DND-41 (cell line): ENCODE measurements at regions not wholly inside any gene's neighbourhood (a gene's known extent, or its start where the extent isn't known, plus 50 kb on each side); places are given as distances from the start of the nearest gene placed in this dataset.

Source experiments
- ATAC-seq: fragments of 200-7000 bp; cut with Tn5 transposase; 3 replicates; pipeline ENCODE4 v1.9.1; 2021; ENCODE audit warnings: low read depth; ENCODE audit not compliant: insufficient read depth
- DNase-seq: peaks from one replicate; pipeline ENCODE4 v3.0.0-alpha.2; 2020
- H2AFZ ChIP-seq: 2 replicates; pipeline ENCODE4 v1.6.0; 2012; ENCODE audit warnings: low read depth, low read length
- H3K27ac ChIP-seq: 2 replicates; pipeline ENCODE4 v1.5.1; 2012; ENCODE audit warnings: low read length, inconsistent platforms
- H3K27me3 ChIP-seq: fragments of 200-600 bp; sonication (generic); 2 replicates; pipeline ENCODE4 v1.6.0; 2012; ENCODE audit warnings: low read length, mild to moderate bottlenecking, inconsistent platforms; ENCODE audit not compliant: insufficient read depth, poor library complexity
- H3K36me3 ChIP-seq: 2 replicates; pipeline ENCODE4 v1.5.1; 2012; ENCODE audit warnings: low read length, inconsistent platforms; ENCODE audit not compliant: insufficient read depth
- H3K4me1 ChIP-seq: 2 replicates; pipeline ENCODE4 v1.5.1; 2012; ENCODE audit warnings: mild to moderate bottlenecking, low read length; ENCODE audit not compliant: insufficient read depth
- H3K4me2 ChIP-seq: 2 replicates; pipeline ENCODE4 v1.6.0; 2012; ENCODE audit warnings: mild to moderate bottlenecking, moderate library complexity, low read length, inconsistent platforms; ENCODE audit not compliant: insufficient read depth
- H3K4me3 ChIP-seq, 2 experiments: fragments of 200-600 bp in 1 of 2; shearing (Covaris generic) in 1 of 2; 2 replicates each; pipeline ENCODE4 v1.5.1; 2012 to 2016; ENCODE audit warnings: inconsistent platforms in 2 of 2, low read length in 2 of 2, mild to moderate bottlenecking in 2 of 2, low read depth in 1 of 2, moderate library complexity in 1 of 2
- H3K79me2 ChIP-seq: 2 replicates; pipeline ENCODE4 v1.6.0; 2012; ENCODE audit warnings: low read length, inconsistent platforms; ENCODE audit not compliant: insufficient read depth
- H3K9ac ChIP-seq: 2 replicates; pipeline ENCODE4 v1.6.0; 2012; ENCODE audit warnings: low read depth, mild to moderate bottlenecking, inconsistent platforms, low read length, moderate library complexity
- H3K9me3 ChIP-seq: 2 replicates; pipeline ENCODE4 v1.5.1; 2012; ENCODE audit warnings: low read length, moderate library complexity, mild to moderate bottlenecking, inconsistent platforms; ENCODE audit not compliant: insufficient read depth, severe bottlenecking
- H4K20me1 ChIP-seq: 2 replicates; pipeline ENCODE4 v1.6.0; 2012; ENCODE audit warnings: low read length; ENCODE audit not compliant: insufficient read depth
- EZH2 ChIP-seq: IDR thresholded peaks from 3 replicates; pipeline ENCODE4 v1.6.1; 2012; ENCODE audit warnings: borderline replicate concordance, low read depth, mild to moderate bottlenecking, moderate library complexity, low read length, inconsistent platforms; ENCODE audit not compliant: severe bottlenecking
- TF ChIP-seq, protein P1 (sequence below): IDR thresholded peaks from 2 replicates; pipeline ENCODE4 v1.5.1; 2012; ENCODE audit warnings: borderline replicate concordance, low read length, moderate library complexity, mild to moderate bottlenecking; ENCODE audit not compliant: poor library complexity, severe bottlenecking; ENCODE audit errors: extremely low read depth

DNA sequence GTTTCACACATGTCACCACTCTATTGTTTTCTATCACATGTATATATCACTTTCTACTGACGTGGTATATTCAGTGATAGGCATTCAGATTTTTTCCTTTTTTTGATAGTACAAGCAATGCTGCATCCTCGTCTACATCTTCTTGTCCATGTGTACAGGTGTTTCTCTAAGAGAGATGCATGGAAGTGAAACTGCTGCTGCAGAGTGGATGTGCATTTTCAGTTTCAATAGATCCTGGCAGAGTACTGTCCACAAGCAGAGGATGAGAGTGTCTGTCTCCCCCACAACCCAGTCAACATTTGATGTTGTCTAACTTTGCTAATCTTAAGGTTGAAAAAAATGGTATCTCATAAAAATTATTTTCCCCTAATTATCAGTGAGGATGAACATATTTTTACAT is 194.0 kb upstream of the CASK start:
- Histone ChIP-seq H4K20me1 (no peaks in the 10 kb centered on the region), H3K9me3 (no peaks in the 10 kb centered on the region), H3K36me3 (no peaks in the 10 kb centered on the region), H3K27ac (no peak overlapping the region), H3K4me2 (no peak overlapping the region), H3K9ac (no peak overlapping the region), H3K27me3 (no peaks in the 10 kb centered on the region), H3K79me2 (no peaks in the 10 kb centered on the region), H3K4me3 (no peak overlapping the region), H3K4me1 (no peaks in the 10 kb centered on the region), H2AFZ (no peak overlapping the region)
- DNase-seq, result no peak
- 0 out of 3 replicates have a peak, but pooled peaks have one; percentile 31 for ATAC-seq
- TF ChIP-seq, protein P1, sequence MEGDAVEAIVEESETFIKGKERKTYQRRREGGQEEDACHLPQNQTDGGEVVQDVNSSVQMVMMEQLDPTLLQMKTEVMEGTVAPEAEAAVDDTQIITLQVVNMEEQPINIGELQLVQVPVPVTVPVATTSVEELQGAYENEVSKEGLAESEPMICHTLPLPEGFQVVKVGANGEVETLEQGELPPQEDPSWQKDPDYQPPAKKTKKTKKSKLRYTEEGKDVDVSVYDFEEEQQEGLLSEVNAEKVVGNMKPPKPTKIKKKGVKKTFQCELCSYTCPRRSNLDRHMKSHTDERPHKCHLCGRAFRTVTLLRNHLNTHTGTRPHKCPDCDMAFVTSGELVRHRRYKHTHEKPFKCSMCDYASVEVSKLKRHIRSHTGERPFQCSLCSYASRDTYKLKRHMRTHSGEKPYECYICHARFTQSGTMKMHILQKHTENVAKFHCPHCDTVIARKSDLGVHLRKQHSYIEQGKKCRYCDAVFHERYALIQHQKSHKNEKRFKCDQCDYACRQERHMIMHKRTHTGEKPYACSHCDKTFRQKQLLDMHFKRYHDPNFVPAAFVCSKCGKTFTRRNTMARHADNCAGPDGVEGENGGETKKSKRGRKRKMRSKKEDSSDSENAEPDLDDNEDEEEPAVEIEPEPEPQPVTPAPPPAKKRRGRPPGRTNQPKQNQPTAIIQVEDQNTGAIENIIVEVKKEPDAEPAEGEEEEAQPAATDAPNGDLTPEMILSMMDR, result no peak

DNA sequence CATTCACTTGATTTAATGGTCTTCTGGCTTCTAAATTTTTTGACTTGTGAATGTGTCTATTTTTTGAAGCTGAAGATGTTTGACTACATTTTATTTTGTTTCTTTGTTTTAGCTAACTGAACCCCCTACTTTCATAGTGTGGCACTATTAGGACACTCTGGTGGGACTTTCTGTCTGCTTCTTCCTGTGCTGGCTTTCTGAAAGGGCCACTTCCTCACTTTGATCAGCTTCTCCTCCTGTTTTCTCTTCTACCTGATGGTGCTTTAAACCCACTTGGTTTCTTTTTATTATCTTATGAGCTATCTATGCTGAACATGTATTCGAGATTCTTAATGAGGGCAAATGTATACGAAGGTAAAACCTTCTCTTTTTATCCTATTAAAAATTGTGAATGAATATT is 186.1 kb upstream of the CASK start:
- Histone ChIP-seq H3K4me1 (peaks cover 27% of the 10 kb centered on the region), H2AFZ (no peak overlapping the region), H3K4me2 (no peak overlapping the region; the same call in 1 of the 2 replicates), H3K36me3 (no peaks in the 10 kb centered on the region), H3K27ac (peak overlapping the region; percentile 63), H3K9ac (no peak overlapping the region), H3K4me3 (no peak overlapping the region), H4K20me1 (no peaks in the 10 kb centered on the region), H3K27me3 (no peaks in the 10 kb centered on the region), H3K9me3 (no peaks in the 10 kb centered on the region), H3K79me2 (no peaks in the 10 kb centered on the region)
- no peak for TF ChIP-seq EZH2
- TF ChIP-seq, protein P1, result no peak
- ATAC-seq (peak; percentile 75), DNase-seq (peak; percentile 32)

DNA sequence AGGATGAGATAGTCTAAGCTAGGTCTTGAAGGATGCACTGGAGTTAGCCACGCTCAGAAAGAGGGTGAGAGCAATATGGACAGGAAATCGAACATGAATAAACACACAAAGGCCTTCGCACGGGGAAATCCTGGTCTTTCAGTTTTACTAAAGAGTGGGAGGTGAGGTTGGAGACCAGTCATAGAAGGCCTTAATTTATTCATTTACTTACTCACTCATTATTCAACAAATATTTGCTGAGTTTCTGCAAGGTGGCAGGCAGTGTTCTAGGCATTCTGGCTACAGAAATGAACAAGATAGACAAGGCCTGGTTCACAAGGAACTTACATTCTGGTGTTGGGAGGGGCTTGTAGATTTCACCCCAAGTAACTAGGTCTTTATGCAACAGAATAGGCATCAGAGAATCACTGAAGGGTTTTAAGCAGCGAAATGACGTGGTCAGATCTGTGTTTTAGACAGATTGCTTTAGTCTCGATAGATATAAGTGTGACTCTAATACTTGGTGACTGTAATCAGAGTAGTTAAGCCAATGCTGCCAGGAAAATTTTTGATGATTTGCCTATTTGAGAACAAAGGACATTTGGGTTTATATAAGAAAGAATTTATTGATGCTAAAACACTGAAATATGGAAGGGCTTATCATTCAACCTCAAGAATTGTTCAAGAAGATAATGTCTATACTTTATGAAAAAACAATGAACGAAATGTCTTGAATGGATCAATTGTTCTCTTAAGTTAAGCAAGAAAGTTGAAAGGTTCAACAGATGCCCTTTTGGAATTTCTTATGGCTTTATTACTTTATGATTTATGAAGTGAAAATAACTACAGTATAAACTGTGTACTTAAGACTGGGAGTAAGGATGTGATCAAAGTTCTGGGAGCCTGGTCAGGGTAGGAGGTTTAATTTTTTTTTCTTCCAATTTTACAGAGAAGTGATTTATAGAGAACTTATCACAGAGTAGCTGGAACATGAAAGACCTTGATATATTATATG is 184.4 kb upstream of the CASK start:
- H3K4me1 ChIP-seq, result peaks cover 31% of the 10 kb centered on the region
- no peaks in the 10 kb centered on the region for H3K79me2 ChIP-seq
- H3K4me2 ChIP-seq, result no peak overlapping the region
- no peaks in the 10 kb centered on the region for H3K27me3 ChIP-seq
- no peak overlapping the region for H3K9ac ChIP-seq
- TF ChIP-seq, protein P1, result no peak
- no peak for TF ChIP-seq EZH2
- DNase-seq, result no peak
- H2AFZ ChIP-seq, result no peak overlapping the region; the same call in 1 of the 2 replicates
- no peak overlapping the region for H3K4me3 ChIP-seq
- no peak overlapping the region for H3K27ac ChIP-seq
- no peaks in the 10 kb centered on the region for H4K20me1 ChIP-seq
- no peaks in the 10 kb centered on the region for H3K9me3 ChIP-seq
- ATAC-seq, result no peak
- no peaks in the 10 kb centered on the region for H3K36me3 ChIP-seq
